ENCODE measurements at regions not wholly inside any gene's neighbourhood (a gene's known extent, or its start where the extent isn't known, plus 50 kb on each side); places are given as distances from the start of the nearest gene placed in this dataset.
A peak's percentile ranks its signal among the peaks of the same experiment; 100 is the strongest.
"Not testable (repeated sequence)": the region's sequence is repeated elsewhere in the genome, so short reads cannot be mapped to it uniquely, and the experiment has no call there.

DNA sequence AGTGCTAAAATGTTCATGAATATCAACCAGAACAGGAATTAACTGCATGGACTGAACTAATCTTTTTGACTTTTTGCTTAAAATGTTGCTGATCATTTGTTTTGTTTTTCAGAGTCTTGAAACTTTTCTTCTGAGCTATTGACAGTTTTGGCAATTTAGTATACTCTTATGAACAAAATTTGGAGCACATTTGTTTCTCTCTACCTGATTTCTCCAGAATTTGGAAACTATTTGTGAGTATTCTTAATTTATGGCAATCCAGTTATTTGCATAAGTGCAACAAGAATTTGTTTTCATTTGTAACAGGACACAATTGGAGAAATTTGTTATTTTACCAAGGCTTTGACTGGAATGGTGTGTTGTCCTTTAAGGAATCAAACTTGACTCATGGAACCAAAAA, 107.4 kb downstream of the RTP4 start:
- DNase-seq (ENCODE audit: low read depth in 2 of 2): not testable (repeated sequence)

- DNase-seq (ENCODE audit: low read depth in 2 of 2): no peak
Measured at GRCh38 chr3:187473778-187474406, 105.7 kb downstream of the RTP4 start.

DNA sequence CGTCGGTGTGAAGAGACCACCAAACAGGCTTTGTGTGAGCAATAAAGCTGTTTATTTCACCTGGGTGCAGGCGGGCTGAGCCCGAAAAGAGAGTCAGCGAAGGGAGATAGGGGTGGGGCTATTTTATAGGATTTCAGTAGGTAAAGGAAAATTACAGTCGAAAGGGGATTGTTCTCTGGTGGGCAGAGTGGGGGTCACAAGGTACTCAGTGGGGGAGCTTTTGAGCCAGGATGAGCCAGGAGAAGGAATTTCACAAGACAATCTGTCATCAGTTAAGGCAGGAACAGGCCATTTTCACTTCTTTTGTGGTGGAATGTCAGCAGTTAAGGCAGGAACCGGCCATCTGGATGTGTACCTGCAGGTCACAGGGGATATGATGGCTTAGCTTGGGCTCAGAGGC, 98.1 kb downstream of the RTP4 start:
- DNase-seq (ENCODE audit: low read depth in 2 of 2): not testable (repeated sequence)

GRCh38 chr3:187465503-187465902, 97.3 kb downstream of the RTP4 start:
- DNase-seq (ENCODE audit: low read depth in 2 of 2): no peak

GRCh38 chr3:187464682-187465081, 96.5 kb downstream of the RTP4 start:
- no peak for DNase-seq (ENCODE audit: low read depth in 2 of 2)

- DNase-seq (ENCODE audit: low read depth in 2 of 2): no peak
Measured at GRCh38 chr3:187458921-187459320, 90.7 kb downstream of the RTP4 start.

- no peak for DNase-seq (ENCODE audit: low read depth in 2 of 2)
Measured at GRCh38 chr3:187458383-187458782, 90.2 kb downstream of the RTP4 start.

DNA sequence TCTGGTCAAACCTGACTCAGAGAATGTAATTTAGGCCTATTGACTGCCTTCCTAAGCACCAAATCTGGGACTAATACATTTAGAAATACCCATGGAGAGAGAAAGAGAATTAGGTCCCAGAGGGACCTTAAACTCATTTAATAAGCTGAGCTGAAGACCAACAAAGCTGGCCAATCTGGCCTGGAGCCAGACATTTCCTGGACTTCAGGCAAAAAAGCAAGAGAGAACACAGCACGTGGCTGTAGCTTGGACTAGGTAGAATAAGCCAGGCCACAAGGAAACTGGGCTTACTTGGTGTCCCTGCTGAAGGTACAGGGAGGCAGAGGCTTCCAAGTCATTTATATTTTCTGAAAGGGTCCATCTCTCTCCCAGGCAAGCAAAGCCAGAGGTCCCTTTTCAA, 88.1 kb downstream of the RTP4 start:
- peak; percentile 9 to 23 for DNase-seq (ENCODE audit: low read depth in 2 of 2)

GRCh38 chr3:187454085-187454815, 86.1 kb downstream of the RTP4 start:
- no peak for DNase-seq (ENCODE audit: low read depth in 2 of 2)

DNA sequence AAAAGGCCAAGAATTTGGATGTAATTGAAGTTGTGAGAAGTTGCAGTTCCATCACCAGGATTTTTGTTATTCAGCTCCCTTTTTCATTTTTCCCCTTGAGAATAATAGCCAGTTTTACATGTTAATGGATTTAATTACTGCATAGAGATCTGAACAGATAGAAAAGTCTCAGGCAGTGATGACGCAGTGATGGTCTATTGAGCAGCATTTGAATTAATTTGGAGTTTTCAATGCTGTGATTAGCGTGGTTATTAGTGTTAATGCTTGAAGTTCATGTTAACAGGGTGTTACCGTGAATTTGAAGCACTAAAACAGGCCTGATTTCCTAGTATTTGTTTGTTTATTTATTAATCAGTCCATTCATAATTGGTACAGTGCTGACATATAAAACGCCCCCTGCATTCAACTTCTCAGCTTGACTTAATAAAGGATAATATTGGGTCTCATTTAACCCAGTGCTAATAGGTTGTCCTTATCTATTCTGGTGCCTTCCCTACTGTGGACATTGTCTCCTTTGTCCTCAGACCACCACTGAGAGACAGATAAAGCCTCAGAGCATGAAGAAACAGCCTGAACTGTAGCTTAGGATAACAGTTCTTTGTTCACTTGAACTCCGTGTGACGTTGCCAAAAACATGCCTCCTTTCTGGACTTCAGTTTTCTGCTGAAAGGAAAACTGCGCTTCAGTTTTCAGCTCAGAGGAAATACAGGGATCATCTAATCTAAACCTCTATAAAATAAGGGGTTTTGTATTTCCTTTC, 82.4 kb downstream of the RTP4 start:
- DNase-seq (ENCODE audit: low read depth in 2 of 2): no peak

DNA sequence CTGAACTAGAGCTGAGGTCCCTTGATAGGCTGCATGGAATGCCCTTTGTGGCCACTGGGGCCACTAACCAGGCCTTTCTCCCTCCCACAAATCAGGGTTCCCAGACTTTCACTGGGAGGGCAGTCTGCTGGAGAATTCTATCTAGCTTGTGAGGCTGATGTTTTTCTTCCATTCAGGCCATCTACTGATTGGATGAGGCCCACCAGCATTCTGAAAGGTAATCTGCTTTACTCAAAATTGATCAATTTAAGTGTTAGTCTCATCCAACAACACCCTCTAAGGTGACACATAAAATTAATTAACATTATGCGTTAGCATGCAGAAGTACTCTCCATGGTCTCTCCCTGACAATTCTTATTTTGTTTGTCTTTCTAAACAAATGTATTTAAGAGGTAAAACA, 80.5 kb downstream of the RTP4 start:
- DNase-seq (ENCODE audit: low read depth in 2 of 2): no peak

GRCh38 chr3:187447737-187448136, 79.6 kb downstream of the RTP4 start:
- DNase-seq (ENCODE audit: low read depth in 2 of 2): no peak

DNA sequence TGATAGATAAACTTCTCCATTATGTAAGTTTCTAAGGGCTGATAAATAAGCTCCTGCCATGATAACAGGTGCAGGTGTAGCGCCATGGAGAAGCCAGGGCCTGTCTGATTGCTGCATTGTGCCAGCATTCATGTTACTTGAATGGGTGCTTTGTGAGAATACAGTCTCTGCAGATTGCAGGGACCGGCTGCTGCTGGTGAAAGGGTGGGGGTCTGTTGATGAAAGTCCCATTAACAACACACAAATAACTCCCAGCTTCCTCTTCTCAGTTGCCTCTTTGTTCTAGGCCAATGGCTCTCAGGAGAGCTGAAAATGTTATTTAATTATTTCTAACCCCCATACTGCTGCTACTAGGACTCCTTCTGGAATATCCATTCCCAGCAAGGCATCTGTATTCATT, 77.2 kb downstream of the RTP4 start:
- DNase-seq (ENCODE audit: low read depth in 2 of 2): no peak

DNA sequence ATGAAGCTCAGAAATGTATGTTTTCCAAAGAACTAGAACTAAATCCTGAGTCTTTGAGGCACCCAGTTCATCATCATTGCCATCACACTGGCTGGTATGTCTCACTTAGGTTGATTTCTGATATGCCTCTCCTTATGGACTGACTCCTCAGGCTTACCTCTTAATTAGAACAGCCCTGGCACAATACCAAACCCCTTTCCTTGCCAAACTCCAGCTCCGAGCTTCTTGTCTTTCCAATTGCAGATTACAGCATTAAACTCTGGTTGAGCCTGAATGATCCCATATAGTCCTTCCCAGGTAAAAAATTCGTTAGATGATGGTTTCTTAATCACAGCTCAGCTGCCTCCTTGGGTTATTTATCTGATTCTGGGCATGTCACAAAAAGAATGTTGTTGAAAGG, 66.3 kb downstream of the RTP4 start:
- DNase-seq (ENCODE audit: low read depth in 2 of 2): no peak

GRCh38 chr3:187430576-187430975, 62.4 kb downstream of the RTP4 start:
- no peak for DNase-seq (ENCODE audit: low read depth in 2 of 2)

All from dermis microvascular lymphatic vessel endothelial cell (primary cell).